ENCODE measurements at regions not wholly inside any gene's neighbourhood (a gene's known extent, or its start where the extent isn't known, plus 50 kb on each side); places are given as distances from the start of the nearest gene placed in this dataset.

DNA sequence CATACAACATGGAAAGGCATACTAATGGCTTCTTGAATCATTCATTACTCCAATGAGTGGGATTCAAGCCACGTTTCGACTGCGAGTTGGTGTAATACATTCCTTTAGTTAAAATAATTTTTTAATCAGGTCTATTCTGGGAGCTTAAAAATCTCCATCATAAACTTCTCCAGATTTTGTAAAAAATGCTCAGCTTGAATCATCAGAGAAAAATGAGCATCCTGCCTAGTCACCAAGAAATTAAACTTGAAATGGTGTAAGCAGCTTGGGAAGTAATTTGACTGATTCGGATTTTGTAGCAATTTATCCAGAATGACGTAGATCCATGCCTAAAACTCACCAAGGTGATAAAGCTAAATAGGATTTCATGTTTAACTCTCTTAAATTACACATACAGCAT lies 165.7 kb downstream of the SLCO4C1 start:
- H3K4me3 ChIP-seq (ENCODE audit: low read depth, low read length), result no peak overlapping the region
- TF ChIP-seq CTCF (IDR thresholded peaks at IDR 0.05; ENCODE audit: low read depth, low read length) (no peak), POLR2A (IDR thresholded peaks at IDR 0.05; ENCODE audit: extremely low read depth, insufficient read length) (no peak), MYC (IDR thresholded peaks at IDR 0.05; ENCODE audit: low read depth, low read length) (no peak)
- TF ChIP-seq, protein P1, sequence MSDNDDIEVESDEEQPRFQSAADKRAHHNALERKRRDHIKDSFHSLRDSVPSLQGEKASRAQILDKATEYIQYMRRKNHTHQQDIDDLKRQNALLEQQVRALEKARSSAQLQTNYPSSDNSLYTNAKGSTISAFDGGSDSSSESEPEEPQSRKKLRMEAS (IDR thresholded peaks at IDR 0.05; ENCODE audit: low read depth, low read length), result no peak
- DNase-seq (ENCODE audit: low read depth), result no peak

- no peak overlapping the region for H3K4me3 ChIP-seq (ENCODE audit: low read depth, low read length)
- TF ChIP-seq MYC (IDR thresholded peaks at IDR 0.05; ENCODE audit: low read depth, low read length), result no peak
- no peak for DNase-seq (ENCODE audit: low read depth)
Measured at GRCh38 chr5:102119252-102119651, 176.8 kb downstream of the SLCO4C1 start.

GRCh38 chr5:102115736-102116135 lies 180.3 kb downstream of the SLCO4C1 start:
- TF ChIP-seq, protein P1 (IDR thresholded peaks at IDR 0.05; ENCODE audit: low read depth, low read length), result no peak
- TF ChIP-seq CTCF (IDR thresholded peaks at IDR 0.05; ENCODE audit: low read depth, low read length), result no peak
- TF ChIP-seq POLR2A (IDR thresholded peaks at IDR 0.05; ENCODE audit: extremely low read depth, insufficient read length), result no peak
- TF ChIP-seq MYC (IDR thresholded peaks at IDR 0.05; ENCODE audit: low read depth, low read length), result no peak
- DNase-seq (ENCODE audit: low read depth), result no peak
- no peak overlapping the region for H3K4me3 ChIP-seq (ENCODE audit: low read depth, low read length)

GRCh38 chr5:102114525-102115069 lies 181.5 kb downstream of the SLCO4C1 start:
- DNase-seq (ENCODE audit: low read depth), result no peak
- TF ChIP-seq CTCF (IDR thresholded peaks at IDR 0.05; ENCODE audit: low read depth, low read length), result no peak
- TF ChIP-seq POLR2A (IDR thresholded peaks at IDR 0.05; ENCODE audit: extremely low read depth, insufficient read length), result no peak
- TF ChIP-seq MYC (IDR thresholded peaks at IDR 0.05; ENCODE audit: low read depth, low read length), result no peak
- TF ChIP-seq, protein P1 (IDR thresholded peaks at IDR 0.05; ENCODE audit: low read depth, low read length), result no peak
- H3K4me3 ChIP-seq (ENCODE audit: low read depth, low read length), result no peak overlapping the region

DNA sequence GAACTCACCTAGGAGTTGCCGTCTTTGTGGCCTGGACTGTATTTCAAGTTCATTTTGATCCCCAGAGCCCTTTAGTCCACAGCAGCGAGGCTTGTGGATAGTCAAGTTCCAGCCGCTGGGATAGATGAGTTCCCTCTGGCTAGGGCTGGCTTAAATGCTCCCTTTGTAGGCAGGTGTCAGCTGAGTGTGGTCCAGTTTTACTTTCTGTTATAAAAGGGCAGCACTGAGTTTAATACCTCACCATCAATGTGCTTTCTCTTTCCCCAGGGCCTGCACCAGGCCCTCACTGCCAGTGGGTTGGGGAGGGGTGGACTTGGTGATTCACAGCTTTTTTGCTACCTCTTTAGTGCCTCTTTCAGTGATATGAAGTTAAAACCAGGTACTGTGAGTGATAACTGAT lies 188.2 kb downstream of the SLCO4C1 start:
- no peak for DNase-seq (ENCODE audit: low read depth)
- H3K4me3 ChIP-seq (ENCODE audit: low read depth, low read length), result no peak overlapping the region
- TF ChIP-seq CTCF (IDR thresholded peaks at IDR 0.05; ENCODE audit: low read depth, low read length), result no peak
- no peak for TF ChIP-seq POLR2A (IDR thresholded peaks at IDR 0.05; ENCODE audit: extremely low read depth, insufficient read length)
- no peak for TF ChIP-seq MYC (IDR thresholded peaks at IDR 0.05; ENCODE audit: low read depth, low read length)
- TF ChIP-seq, protein P1 (IDR thresholded peaks at IDR 0.05; ENCODE audit: low read depth, low read length), result no peak

- no peak for DNase-seq (ENCODE audit: low read depth)
- TF ChIP-seq MYC (IDR thresholded peaks at IDR 0.05; ENCODE audit: low read depth, low read length) (no peak), CTCF (IDR thresholded peaks at IDR 0.05; ENCODE audit: low read depth, low read length) (no peak), POLR2A (IDR thresholded peaks at IDR 0.05; ENCODE audit: extremely low read depth, insufficient read length) (no peak)
- TF ChIP-seq, protein P1 (IDR thresholded peaks at IDR 0.05; ENCODE audit: low read depth, low read length), result no peak
- H3K4me3 ChIP-seq (ENCODE audit: low read depth, low read length), result no peak overlapping the region
Measured at GRCh38 chr5:102106599-102106998, 189.5 kb downstream of the SLCO4C1 start.
